ENCODE measurements at regions not wholly inside any gene's neighbourhood (a gene's known extent, or its start where the extent isn't known, plus 50 kb on each side); places are given as distances from the start of the nearest gene placed in this dataset.

DNA sequence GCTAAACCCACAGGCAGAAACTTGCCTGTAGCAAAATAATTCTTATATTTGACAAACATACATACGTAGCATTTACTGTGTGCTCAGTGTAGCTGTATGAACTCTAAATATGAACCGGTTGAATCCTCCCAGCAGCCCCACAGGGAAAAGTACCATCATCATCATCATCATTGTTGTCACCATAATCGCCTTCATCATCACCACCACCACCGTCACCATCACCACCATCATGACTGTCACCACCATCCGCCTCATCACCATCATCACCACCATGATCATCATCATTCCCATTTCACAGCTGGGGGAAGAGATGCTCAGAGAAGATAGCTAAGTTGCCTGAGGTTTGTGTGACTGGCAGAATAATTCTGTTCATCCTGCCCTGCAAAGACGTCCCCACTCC, 81.7 kb downstream of the IRF8 start:
- TF ChIP-seq, protein P1, sequence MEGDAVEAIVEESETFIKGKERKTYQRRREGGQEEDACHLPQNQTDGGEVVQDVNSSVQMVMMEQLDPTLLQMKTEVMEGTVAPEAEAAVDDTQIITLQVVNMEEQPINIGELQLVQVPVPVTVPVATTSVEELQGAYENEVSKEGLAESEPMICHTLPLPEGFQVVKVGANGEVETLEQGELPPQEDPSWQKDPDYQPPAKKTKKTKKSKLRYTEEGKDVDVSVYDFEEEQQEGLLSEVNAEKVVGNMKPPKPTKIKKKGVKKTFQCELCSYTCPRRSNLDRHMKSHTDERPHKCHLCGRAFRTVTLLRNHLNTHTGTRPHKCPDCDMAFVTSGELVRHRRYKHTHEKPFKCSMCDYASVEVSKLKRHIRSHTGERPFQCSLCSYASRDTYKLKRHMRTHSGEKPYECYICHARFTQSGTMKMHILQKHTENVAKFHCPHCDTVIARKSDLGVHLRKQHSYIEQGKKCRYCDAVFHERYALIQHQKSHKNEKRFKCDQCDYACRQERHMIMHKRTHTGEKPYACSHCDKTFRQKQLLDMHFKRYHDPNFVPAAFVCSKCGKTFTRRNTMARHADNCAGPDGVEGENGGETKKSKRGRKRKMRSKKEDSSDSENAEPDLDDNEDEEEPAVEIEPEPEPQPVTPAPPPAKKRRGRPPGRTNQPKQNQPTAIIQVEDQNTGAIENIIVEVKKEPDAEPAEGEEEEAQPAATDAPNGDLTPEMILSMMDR (IDR thresholded peaks at IDR 0.05; ENCODE audit: control insufficient read depth, extremely low read depth, insufficient read depth) = no peak
- H3K4me3 ChIP-seq (ENCODE audit: low read depth, low read length) = no peak overlapping the region
- no peak for DNase-seq (ENCODE audit: low read depth)

DNA sequence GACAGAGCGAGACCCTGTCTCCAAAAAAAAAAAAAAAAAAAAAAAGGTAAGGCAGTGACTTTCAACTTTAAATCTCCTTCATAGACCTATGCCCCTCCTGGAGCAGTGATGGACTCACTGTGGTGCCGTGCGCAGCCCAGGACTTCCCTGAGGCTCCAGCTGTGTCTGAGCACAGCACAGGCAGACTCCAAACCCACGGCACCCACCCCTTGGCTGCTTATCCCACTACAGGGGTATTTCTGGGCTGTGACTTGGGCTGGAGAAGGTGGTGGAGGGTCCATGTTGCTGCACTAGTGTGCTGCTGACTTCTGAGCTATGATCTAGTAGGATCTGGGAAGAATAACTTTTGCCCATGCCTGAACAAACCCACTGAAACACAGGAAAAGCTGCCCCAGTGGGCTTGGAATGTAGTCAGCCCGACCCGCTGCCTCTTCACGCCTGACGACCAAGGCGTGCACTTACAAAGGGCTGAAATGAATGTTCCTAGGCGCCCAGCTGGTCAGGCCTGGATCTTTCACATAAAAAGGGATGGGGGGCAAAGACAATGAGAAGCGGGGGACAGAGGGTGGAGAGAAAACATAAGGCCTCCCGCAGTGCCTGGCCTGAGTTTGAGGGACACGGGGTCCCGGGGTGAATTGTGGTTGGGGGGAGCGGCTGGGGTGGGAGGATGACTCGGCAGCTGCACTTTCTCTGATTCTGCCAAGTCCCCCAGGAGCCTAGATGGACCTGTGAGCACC, 83.0 kb downstream of the IRF8 start:
- TF ChIP-seq, protein P1 (IDR thresholded peaks at IDR 0.05; ENCODE audit: control insufficient read depth, extremely low read depth, insufficient read depth) = no peak
- no peak for DNase-seq (ENCODE audit: low read depth)
- H3K4me3 ChIP-seq (ENCODE audit: low read depth, low read length) = no peak overlapping the region

DNA sequence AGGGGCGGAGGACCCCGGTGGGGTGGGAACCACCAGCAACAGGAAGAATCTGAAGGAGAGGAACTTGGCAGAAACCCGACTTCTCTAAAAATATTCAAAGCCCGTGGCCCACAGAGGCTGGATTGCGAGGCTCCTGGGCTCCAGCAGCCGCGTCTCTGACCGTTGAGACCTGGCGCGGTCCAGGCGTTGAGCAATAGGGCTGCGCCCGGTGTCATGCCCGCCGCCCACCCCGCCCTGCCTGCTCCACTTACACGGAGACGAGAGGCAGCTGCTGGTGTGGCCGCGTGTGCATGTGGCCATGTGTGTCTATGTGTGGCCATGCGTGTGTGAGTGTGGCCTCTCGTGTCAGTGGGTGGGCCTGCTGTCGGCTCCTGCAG, 83.6 kb downstream of the IRF8 start:
- TF ChIP-seq, protein P1 (IDR thresholded peaks at IDR 0.05; ENCODE audit: control insufficient read depth, extremely low read depth, insufficient read depth) = no peak
- H3K4me3 ChIP-seq (ENCODE audit: low read depth, low read length) = no peak overlapping the region
- DNase-seq (ENCODE audit: low read depth) = no peak

DNA sequence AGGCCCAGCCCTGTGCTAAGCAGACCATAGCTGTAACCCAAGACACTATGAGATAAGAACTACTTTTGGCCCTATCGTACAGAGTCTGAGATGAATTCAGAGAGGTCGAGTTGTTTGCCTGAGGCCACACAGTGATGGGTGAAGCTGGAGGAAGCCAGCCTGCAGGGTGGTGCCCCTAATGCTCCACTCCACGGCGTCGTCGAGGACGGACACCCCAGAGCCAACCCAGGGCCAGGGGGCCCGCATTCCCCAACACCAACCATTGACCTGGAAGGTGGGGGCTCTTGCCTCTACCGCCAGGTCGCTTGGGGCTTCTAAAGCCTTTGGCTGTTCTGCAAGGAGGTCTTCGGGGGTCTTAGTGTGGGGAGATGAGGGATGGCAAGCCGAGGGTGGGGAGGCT, 84.1 kb downstream of the IRF8 start:
- TF ChIP-seq, protein P1 (IDR thresholded peaks at IDR 0.05; ENCODE audit: control insufficient read depth, extremely low read depth, insufficient read depth) = no peak
- DNase-seq (ENCODE audit: low read depth) = no peak
- H3K4me3 ChIP-seq (ENCODE audit: low read depth, low read length) = no peak overlapping the region

DNA sequence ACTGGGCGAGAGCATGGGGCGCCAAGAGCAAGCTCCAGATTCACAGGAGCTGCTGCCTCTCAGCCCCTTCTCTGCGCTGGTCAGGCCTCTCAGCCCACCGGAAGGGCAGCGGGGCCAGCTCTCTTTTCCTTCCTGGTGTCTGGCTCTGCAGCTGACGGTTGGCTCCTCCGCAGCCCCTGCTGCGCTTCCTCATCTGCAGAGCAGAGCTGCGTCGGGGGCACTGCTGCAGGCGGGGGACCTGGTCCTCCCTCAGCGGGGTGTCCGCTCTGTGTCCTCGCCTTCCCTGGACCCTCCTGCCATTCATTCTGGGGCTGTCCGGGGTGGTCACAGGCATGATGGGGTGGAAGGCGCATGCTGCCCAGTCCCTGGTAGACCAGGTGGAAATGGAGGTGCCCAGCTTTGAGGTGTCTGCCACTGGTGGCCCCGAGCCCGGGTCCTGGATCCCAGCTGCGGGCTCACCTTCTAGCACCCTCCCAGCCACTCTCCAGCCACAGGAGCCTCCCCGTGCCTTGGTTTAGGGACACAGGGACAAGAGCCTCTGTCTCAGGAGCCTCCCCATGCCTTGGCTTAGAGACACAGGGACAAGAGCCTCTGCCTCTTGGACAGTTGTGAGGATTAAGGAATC, 84.8 kb downstream of the IRF8 start:
- no peak overlapping the region for H3K4me3 ChIP-seq (ENCODE audit: low read depth, low read length)
- TF ChIP-seq, protein P1 (IDR thresholded peaks at IDR 0.05; ENCODE audit: control insufficient read depth, extremely low read depth, insufficient read depth) = no peak
- DNase-seq (ENCODE audit: low read depth) = no peak

DNA sequence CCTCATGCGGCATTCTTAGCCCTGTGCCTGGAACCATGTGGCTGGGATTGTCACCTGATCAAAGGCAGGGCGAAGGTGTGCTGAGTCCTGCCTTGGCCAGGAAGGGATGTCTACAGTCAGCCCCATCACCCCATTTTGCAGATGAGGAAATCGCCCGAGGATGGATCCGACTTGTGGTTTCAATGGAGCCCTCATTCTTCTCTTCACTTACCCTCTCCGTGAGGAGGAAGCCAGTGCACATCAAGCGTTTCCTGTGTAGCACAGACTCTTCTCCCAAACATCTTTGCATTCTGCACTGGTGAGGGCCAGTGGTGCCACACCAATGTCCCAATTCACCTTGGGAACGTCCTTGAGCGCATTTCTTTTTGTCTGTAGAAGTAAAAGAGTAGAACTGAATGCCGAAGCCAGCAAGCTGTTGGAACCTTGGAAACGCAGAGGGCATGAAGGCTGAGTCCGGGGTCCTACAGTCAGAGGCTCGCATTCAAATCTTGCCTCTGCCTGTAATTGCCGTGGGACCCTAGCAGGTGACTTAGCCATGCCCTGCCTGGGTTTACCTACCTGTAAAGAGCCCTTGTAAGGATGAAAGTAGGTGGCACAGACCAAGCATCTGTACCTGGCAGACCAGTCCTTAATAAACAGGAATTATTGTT, 85.4 kb downstream of the IRF8 start:
- DNase-seq (ENCODE audit: low read depth) = no peak
- TF ChIP-seq, protein P1 (IDR thresholded peaks at IDR 0.05; ENCODE audit: control insufficient read depth, extremely low read depth, insufficient read depth) = no peak

More for the DNA sequence above, 85.4 kb downstream of the IRF8 start:
- no peak overlapping the region for H3K4me3 ChIP-seq (ENCODE audit: low read depth, low read length)
